Ishikawa (cell line): ENCODE measurements at regions not wholly inside any gene's neighbourhood (a gene's known extent, or its start where the extent isn't known, plus 50 kb on each side); places are given as distances from the start of the nearest gene placed in this dataset.

ENCODE experiments used
- CEBPB ChIP-seq: IDR thresholded peaks from 2 replicates; pipeline ENCODE4 v1.6.1; 2012
- CREB1 ChIP-seq: IDR thresholded peaks from 2 replicates; pipeline ENCODE4 v1.6.1; 2012; ENCODE audit warnings: low read depth
- EGR1 ChIP-seq: IDR thresholded peaks from 2 replicates; pipeline ENCODE4 v1.6.1; 2012
- EP300 ChIP-seq: IDR thresholded peaks from 2 replicates; pipeline ENCODE4 v1.6.1; 2012; ENCODE audit warnings: borderline replicate concordance
- FOXM1 ChIP-seq: IDR thresholded peaks from 2 replicates; pipeline ENCODE4 v1.6.1; 2012; ENCODE audit warnings: low read depth, borderline replicate concordance
- MAX ChIP-seq: IDR thresholded peaks from 2 replicates; pipeline ENCODE4 v1.6.1; 2012
- RAD21 ChIP-seq: IDR thresholded peaks from 2 replicates; pipeline ENCODE4 v1.6.1; 2012; ENCODE audit warnings: low read depth
- REST ChIP-seq: IDR thresholded peaks from 2 replicates; pipeline ENCODE4 v1.6.1; 2012; ENCODE audit warnings: low read depth, mild to moderate bottlenecking
- TAF1 ChIP-seq: IDR thresholded peaks from 2 replicates; pipeline ENCODE4 v1.6.1; 2012; ENCODE audit warnings: low read depth, mild to moderate bottlenecking
- TEAD4 ChIP-seq: IDR thresholded peaks from 2 replicates; pipeline ENCODE4 v1.6.1; 2012

GRCh38 chr10:128851726-128852125, 615.3 kb upstream of the MGMT start:
- TF ChIP-seq EP300 (no peak), MAX (no peak), RAD21 (no peak), TEAD4 (no peak), TAF1 (no peak), FOXM1 (no peak), EGR1 (no peak), CEBPB (no peak), CREB1 (no peak), REST (no peak)
